DOHH2 (cell line): ENCODE measurements at regions not wholly inside any gene's neighbourhood (a gene's known extent, or its start where the extent isn't known, plus 50 kb on each side); places are given as distances from the start of the nearest gene placed in this dataset.

Source experiments
- H3F3A ChIP-seq: fragments of 200-600 bp; sonication (generic), shearing (Covaris generic); 2 replicates; pipeline ENCODE4 v1.6.0; 2016; ENCODE audit warnings: antibody characterized with exemption, mild to moderate bottlenecking; ENCODE audit not compliant: control insufficient read depth, insufficient read depth
- H3K27ac ChIP-seq: fragments of 200-600 bp; sonication (generic); 2 replicates; pipeline ENCODE4 v1.5.1; 2014; ENCODE audit warnings: low read depth, mild to moderate bottlenecking, low read length, moderate library complexity
- H3K27me3 ChIP-seq: fragments of 200-600 bp; sonication (generic); 2 replicates; pipeline ENCODE4 v1.6.1; 2014; ENCODE audit warnings: mild to moderate bottlenecking, low read length, mixed read lengths; ENCODE audit not compliant: control insufficient read depth
- H3K36me3 ChIP-seq: fragments of 200-600 bp; sonication (generic); 2 replicates; pipeline ENCODE4 v1.6.1; 2014; ENCODE audit warnings: mild to moderate bottlenecking, low read length, moderate library complexity, mixed read lengths; ENCODE audit not compliant: control insufficient read depth
- H3K4me1 ChIP-seq: fragments of 200-600 bp; sonication (generic); 2 replicates; pipeline ENCODE4 v1.6.1; 2014; ENCODE audit warnings: mild to moderate bottlenecking, low read length, mixed read lengths; ENCODE audit not compliant: control insufficient read depth
- H3K4me2 ChIP-seq: fragments of 200-600 bp; sonication (generic); 2 replicates; pipeline ENCODE4 v1.6.0; 2014; ENCODE audit warnings: mild to moderate bottlenecking, low read length, moderate library complexity
- H3K4me3 ChIP-seq: fragments of 200-600 bp; sonication (generic); 2 replicates; pipeline ENCODE4 v1.5.1; 2014; ENCODE audit warnings: mild to moderate bottlenecking, low read length, mixed read lengths
- H3K79me2 ChIP-seq: fragments of 200-600 bp; sonication (generic); 2 replicates; pipeline ENCODE4 v1.6.1; 2014; ENCODE audit warnings: mild to moderate bottlenecking, low read length, mixed read lengths; ENCODE audit not compliant: control insufficient read depth
- H3K9me2 ChIP-seq: fragments of 200-600 bp; sonication (generic); replicated peaks from 2 replicates; pipeline ENCODE4 v1.6.1; 2014; ENCODE audit warnings: mild to moderate bottlenecking, low read length, mixed read lengths; ENCODE audit not compliant: control insufficient read depth
- H3K9me3 ChIP-seq: fragments of 200-600 bp; sonication (generic); 2 replicates; pipeline ENCODE4 v1.6.1; 2014; ENCODE audit warnings: antibody characterized with exemption, low read length, mixed read lengths; ENCODE audit not compliant: control insufficient read depth, insufficient read depth
- H4K20me1 ChIP-seq: fragments of 200-600 bp; sonication (generic); 2 replicates; pipeline ENCODE4 v1.6.0; 2014; ENCODE audit warnings: low read depth, mild to moderate bottlenecking, antibody characterized with exemption, low read length, moderate library complexity; ENCODE audit not compliant: control insufficient read depth, insufficient read depth
- EZH2phosphoT487 ChIP-seq: fragments of 200-600 bp; sonication (generic); IDR thresholded peaks from 2 replicates; pipeline ENCODE4 v1.6.1; 2017; ENCODE audit warnings: borderline replicate concordance, mild to moderate bottlenecking, antibody characterized with exemption, low read length, moderate library complexity, mixed read lengths
- TF ChIP-seq, protein P1 (sequence below): fragments of 200-600 bp; sonication (generic); IDR thresholded peaks from one replicate; pipeline ENCODE4 v1.5.1; 2014; ENCODE audit warnings: antibody characterized with exemption, mild to moderate bottlenecking, low read depth, low read length; ENCODE audit not compliant: poor library complexity, severe bottlenecking

GRCh38 chr18:44497311-44497710 lies 183.4 kb upstream of the SETBP1 start:
- H3F3A ChIP-seq = no peaks in the 10 kb centered on the region
- H3K4me2 ChIP-seq = no peak overlapping the region
- no peaks in the 10 kb centered on the region for H3K79me2 ChIP-seq
- H3K36me3 ChIP-seq = no peaks in the 10 kb centered on the region
- no peaks in the 10 kb centered on the region for H3K4me1 ChIP-seq
- no peak overlapping the region for H3K4me3 ChIP-seq
- no peaks in the 10 kb centered on the region for H4K20me1 ChIP-seq
- H3K9me2 ChIP-seq = no peaks in the 10 kb centered on the region
- H3K9me3 ChIP-seq = no peaks in the 10 kb centered on the region
- no peak for TF ChIP-seq EZH2phosphoT487
- TF ChIP-seq, protein P1, sequence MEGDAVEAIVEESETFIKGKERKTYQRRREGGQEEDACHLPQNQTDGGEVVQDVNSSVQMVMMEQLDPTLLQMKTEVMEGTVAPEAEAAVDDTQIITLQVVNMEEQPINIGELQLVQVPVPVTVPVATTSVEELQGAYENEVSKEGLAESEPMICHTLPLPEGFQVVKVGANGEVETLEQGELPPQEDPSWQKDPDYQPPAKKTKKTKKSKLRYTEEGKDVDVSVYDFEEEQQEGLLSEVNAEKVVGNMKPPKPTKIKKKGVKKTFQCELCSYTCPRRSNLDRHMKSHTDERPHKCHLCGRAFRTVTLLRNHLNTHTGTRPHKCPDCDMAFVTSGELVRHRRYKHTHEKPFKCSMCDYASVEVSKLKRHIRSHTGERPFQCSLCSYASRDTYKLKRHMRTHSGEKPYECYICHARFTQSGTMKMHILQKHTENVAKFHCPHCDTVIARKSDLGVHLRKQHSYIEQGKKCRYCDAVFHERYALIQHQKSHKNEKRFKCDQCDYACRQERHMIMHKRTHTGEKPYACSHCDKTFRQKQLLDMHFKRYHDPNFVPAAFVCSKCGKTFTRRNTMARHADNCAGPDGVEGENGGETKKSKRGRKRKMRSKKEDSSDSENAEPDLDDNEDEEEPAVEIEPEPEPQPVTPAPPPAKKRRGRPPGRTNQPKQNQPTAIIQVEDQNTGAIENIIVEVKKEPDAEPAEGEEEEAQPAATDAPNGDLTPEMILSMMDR = no peak
- no peaks in the 10 kb centered on the region for H3K27me3 ChIP-seq
- H3K27ac ChIP-seq = no peak overlapping the region

- H4K20me1 ChIP-seq = no peaks in the 10 kb centered on the region
- no peaks in the 10 kb centered on the region for H3K4me1 ChIP-seq
- H3K27ac ChIP-seq = no peak overlapping the region
- TF ChIP-seq, protein P1 = no peak
- no peak for TF ChIP-seq EZH2phosphoT487
- H3K27me3 ChIP-seq = no peaks in the 10 kb centered on the region
- no peaks in the 10 kb centered on the region for H3K79me2 ChIP-seq
- H3K9me3 ChIP-seq = no peaks in the 10 kb centered on the region
- H3K4me2 ChIP-seq = no peak overlapping the region
- H3K4me3 ChIP-seq = no peak overlapping the region
- H3K36me3 ChIP-seq = no peaks in the 10 kb centered on the region
- H3K9me2 ChIP-seq = no peaks in the 10 kb centered on the region
- no peaks in the 10 kb centered on the region for H3F3A ChIP-seq
These were observed 182.8 kb upstream of the SETBP1 start for GRCh38 chr18:44497757-44498490.

GRCh38 chr18:44500808-44501610 lies 179.7 kb upstream of the SETBP1 start:
- no peaks in the 10 kb centered on the region for H3K9me2 ChIP-seq
- H3K36me3 ChIP-seq = no peaks in the 10 kb centered on the region
- no peak overlapping the region for H3K4me2 ChIP-seq
- no peaks in the 10 kb centered on the region for H3F3A ChIP-seq
- H3K79me2 ChIP-seq = no peaks in the 10 kb centered on the region
- no peaks in the 10 kb centered on the region for H3K27me3 ChIP-seq
- H3K27ac ChIP-seq = no peak overlapping the region
- H3K4me1 ChIP-seq = no peaks in the 10 kb centered on the region
- TF ChIP-seq, protein P1 = no peak
- TF ChIP-seq EZH2phosphoT487 = no peak
- H3K4me3 ChIP-seq = no peak overlapping the region
- H4K20me1 ChIP-seq = no peaks in the 10 kb centered on the region
- no peaks in the 10 kb centered on the region for H3K9me3 ChIP-seq
